ENCODE measurements at regions not wholly inside any gene's neighbourhood (a gene's known extent, or its start where the extent isn't known, plus 50 kb on each side); places are given as distances from the start of the nearest gene placed in this dataset.

GRCh38 chr3:168422843-168423242 is 327.1 kb upstream of the GOLIM4 start:
- Histone ChIP-seq H3K9me2 (replicated peaks; ENCODE audit: insufficient read depth, low read length) (no peaks in the 10 kb centered on the region), H3K9ac (ENCODE audit: low read length) (no peak overlapping the region), H3K27me3 (ENCODE audit: low read length) (no peaks in the 10 kb centered on the region), H3K9me3 (ENCODE audit: insufficient read depth, low read length) (no peaks in the 10 kb centered on the region), H3K36me3 (ENCODE audit: low read length) (no peaks in the 10 kb centered on the region), H3F3A (ENCODE audit: insufficient read depth) (no peaks in the 10 kb centered on the region), H3K4me3 (ENCODE audit: insufficient read depth, low read length, poor library complexity, severe bottlenecking) (no peak overlapping the region), H3K27ac (ENCODE audit: low read depth, low read length) (no peak overlapping the region), H3K79me2 (ENCODE audit: insufficient read depth, low read length) (no peaks in the 10 kb centered on the region), H2AFZ (ENCODE audit: low read depth, low read length, severe bottlenecking) (no peak overlapping the region), H3K4me2 (ENCODE audit: low read depth, low read length, poor library complexity, severe bottlenecking) (no peak overlapping the region), H4K20me1 (ENCODE audit: low read depth, low read length) (no peaks in the 10 kb centered on the region)
- TF ChIP-seq EZH2phosphoT487 (conservative IDR thresholded peaks at IDR 0.05; ENCODE audit: low read length) (no peak), CTCF (IDR thresholded peaks at IDR 0.05; ENCODE audit: insufficient read depth, low read length, poor library complexity, severe bottlenecking) (no peak)

- no peaks in the 10 kb centered on the region for H4K20me1 ChIP-seq (ENCODE audit: low read depth, low read length)
- no peak for TF ChIP-seq CTCF (IDR thresholded peaks at IDR 0.05; ENCODE audit: insufficient read depth, low read length, poor library complexity, severe bottlenecking)
- TF ChIP-seq EZH2phosphoT487 (conservative IDR thresholded peaks at IDR 0.05; ENCODE audit: low read length), result no peak
- no peak overlapping the region for H3K4me3 ChIP-seq (ENCODE audit: insufficient read depth, low read length, poor library complexity, severe bottlenecking)
- H3K27me3 ChIP-seq (ENCODE audit: low read length), result no peaks in the 10 kb centered on the region
- no peaks in the 10 kb centered on the region for H3K36me3 ChIP-seq (ENCODE audit: low read length)
- H3K9ac ChIP-seq (ENCODE audit: low read length), result no peak overlapping the region
- H3K4me2 ChIP-seq (ENCODE audit: low read depth, low read length, poor library complexity, severe bottlenecking), result no peak overlapping the region
- H3K9me3 ChIP-seq (ENCODE audit: insufficient read depth, low read length), result no peaks in the 10 kb centered on the region
- H3K27ac ChIP-seq (ENCODE audit: low read depth, low read length), result no peak overlapping the region
- no peaks in the 10 kb centered on the region for H3K9me2 ChIP-seq (replicated peaks; ENCODE audit: insufficient read depth, low read length)
- no peaks in the 10 kb centered on the region for H3F3A ChIP-seq (ENCODE audit: insufficient read depth)
- no peaks in the 10 kb centered on the region for H3K79me2 ChIP-seq (ENCODE audit: insufficient read depth, low read length)
- H2AFZ ChIP-seq (ENCODE audit: low read depth, low read length, severe bottlenecking), result no peak overlapping the region
Measured at GRCh38 chr3:168419091-168419490, 323.4 kb upstream of the GOLIM4 start.

GRCh38 chr3:168417016-168417415 is 321.3 kb upstream of the GOLIM4 start:
- Histone ChIP-seq H2AFZ (ENCODE audit: low read depth, low read length, severe bottlenecking) (no peak overlapping the region), H3K9ac (ENCODE audit: low read length) (no peak overlapping the region), H3K79me2 (ENCODE audit: insufficient read depth, low read length) (no peaks in the 10 kb centered on the region), H3K27ac (ENCODE audit: low read depth, low read length) (no peak overlapping the region), H3K27me3 (ENCODE audit: low read length) (no peaks in the 10 kb centered on the region), H3F3A (ENCODE audit: insufficient read depth) (no peaks in the 10 kb centered on the region), H4K20me1 (ENCODE audit: low read depth, low read length) (no peaks in the 10 kb centered on the region), H3K9me3 (ENCODE audit: insufficient read depth, low read length) (no peaks in the 10 kb centered on the region), H3K36me3 (ENCODE audit: low read length) (no peaks in the 10 kb centered on the region), H3K9me2 (replicated peaks; ENCODE audit: insufficient read depth, low read length) (no peaks in the 10 kb centered on the region), H3K4me3 (ENCODE audit: insufficient read depth, low read length, poor library complexity, severe bottlenecking) (no peak overlapping the region), H3K4me2 (ENCODE audit: low read depth, low read length, poor library complexity, severe bottlenecking) (no peak overlapping the region)
- TF ChIP-seq EZH2phosphoT487 (conservative IDR thresholded peaks at IDR 0.05; ENCODE audit: low read length) (no peak), CTCF (IDR thresholded peaks at IDR 0.05; ENCODE audit: insufficient read depth, low read length, poor library complexity, severe bottlenecking) (no peak)
